Thymus (tissue), 11 donors: ENCODE measurements at regions not wholly inside any gene's neighbourhood (a gene's known extent, or its start where the extent isn't known, plus 50 kb on each side); places are given as distances from the start of the nearest gene placed in this dataset.
"Not testable (repeated sequence)": the region's sequence is repeated elsewhere in the genome, so short reads cannot be mapped to it uniquely, and the experiment has no call there.

ENCODE experiments used
- DNase-seq, 9 donors: peaks; one replicate each; pipeline ENCODE4 v3.0.0-alpha.2; 2013; ENCODE audit warnings: low spot score in 9 of 9, low read depth in 6 of 9, missing footprints in 1 of 9
- H3K27ac ChIP-seq, 2 donors: one replicate each; pipeline ENCODE4 v1.5.1; 2013; ENCODE audit warnings: control low read depth in 1 of 2, low read depth in 1 of 2, low read length in 1 of 2, mild to moderate bottlenecking in 1 of 2, moderate library complexity in 1 of 2
- H3K27me3 ChIP-seq, 2 donors: one replicate each; pipeline ENCODE4 v1.5.1; 2013; ENCODE audit warnings: low read length in 1 of 2; ENCODE audit not compliant: control insufficient read depth in 2 of 2, insufficient read depth in 1 of 2
- H3K36me3 ChIP-seq, 2 donors: one replicate each; pipeline ENCODE4 v1.5.1; 2013; ENCODE audit warnings: low read length in 1 of 2, mild to moderate bottlenecking in 1 of 2, moderate library complexity in 1 of 2; ENCODE audit not compliant: control insufficient read depth in 2 of 2, insufficient read depth in 2 of 2
- H3K4me1 ChIP-seq, 2 donors: one replicate each; pipeline ENCODE4 v1.5.1; 2013; ENCODE audit warnings: low read length in 2 of 2; ENCODE audit not compliant: control insufficient read depth in 2 of 2, insufficient read depth in 2 of 2
- H3K4me3 ChIP-seq, 2 donors: one replicate each; pipeline ENCODE4 v1.5.1; 2013; ENCODE audit warnings: low read length in 2 of 2, control low read depth in 1 of 2, mild to moderate bottlenecking in 1 of 2
- H3K9me3 ChIP-seq, 2 donors: one replicate each; pipeline ENCODE4 v1.5.1; 2013; ENCODE audit warnings: low read length in 1 of 2, mild to moderate bottlenecking in 1 of 2; ENCODE audit not compliant: control insufficient read depth in 2 of 2, insufficient read depth in 1 of 2
- WGBS: extraction: QIAGEN DNeasy Blood & Tissue Kit; methylation state at CpG from one replicate; pipeline ENCODE4 v1.1.7; 2013; 5-methylcytosine and 5-hydroxymethylcytosine counted together
- donor health status: healthy.

GRCh38 chr1:148403925-148404324, 79.2 kb downstream of the PPIAL4G start:
- H3K4me3 ChIP-seq, DNase-seq, H3K9me3 ChIP-seq, H3K4me1 ChIP-seq, H3K27ac ChIP-seq, H3K36me3 ChIP-seq, H3K27me3 ChIP-seq: not testable (repeated sequence)
- 95% methylated on average over 2 of the region's 2 CpGs for WGBS

DNA sequence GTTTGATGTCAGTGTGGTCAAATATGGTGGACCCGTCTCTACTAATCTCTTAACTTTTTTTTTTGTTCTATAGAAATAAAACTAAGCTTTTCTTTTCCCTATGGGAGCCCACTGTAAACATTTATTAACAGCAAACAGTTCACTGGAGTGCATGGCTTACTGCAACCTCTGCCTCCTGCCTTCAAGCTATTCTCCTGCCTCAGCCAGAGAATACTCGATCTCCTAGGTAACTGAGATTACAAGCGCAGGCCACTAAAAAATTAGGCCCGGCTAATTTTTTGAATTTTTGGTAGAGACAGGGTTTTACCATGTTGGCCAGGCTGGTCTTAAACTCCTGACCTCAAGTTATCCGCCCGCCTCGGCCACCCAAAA, 80.0 kb downstream of the PPIAL4G start:
- not testable (repeated sequence) for H3K27me3 ChIP-seq, DNase-seq, H3K4me1 ChIP-seq, H3K9me3 ChIP-seq, H3K27ac ChIP-seq, H3K36me3 ChIP-seq
- 72% methylated on average over 4 of the region's 7 CpGs for WGBS
- H3K4me3 ChIP-seq: peak overlapping the region; percentile 69 to 73

DNA sequence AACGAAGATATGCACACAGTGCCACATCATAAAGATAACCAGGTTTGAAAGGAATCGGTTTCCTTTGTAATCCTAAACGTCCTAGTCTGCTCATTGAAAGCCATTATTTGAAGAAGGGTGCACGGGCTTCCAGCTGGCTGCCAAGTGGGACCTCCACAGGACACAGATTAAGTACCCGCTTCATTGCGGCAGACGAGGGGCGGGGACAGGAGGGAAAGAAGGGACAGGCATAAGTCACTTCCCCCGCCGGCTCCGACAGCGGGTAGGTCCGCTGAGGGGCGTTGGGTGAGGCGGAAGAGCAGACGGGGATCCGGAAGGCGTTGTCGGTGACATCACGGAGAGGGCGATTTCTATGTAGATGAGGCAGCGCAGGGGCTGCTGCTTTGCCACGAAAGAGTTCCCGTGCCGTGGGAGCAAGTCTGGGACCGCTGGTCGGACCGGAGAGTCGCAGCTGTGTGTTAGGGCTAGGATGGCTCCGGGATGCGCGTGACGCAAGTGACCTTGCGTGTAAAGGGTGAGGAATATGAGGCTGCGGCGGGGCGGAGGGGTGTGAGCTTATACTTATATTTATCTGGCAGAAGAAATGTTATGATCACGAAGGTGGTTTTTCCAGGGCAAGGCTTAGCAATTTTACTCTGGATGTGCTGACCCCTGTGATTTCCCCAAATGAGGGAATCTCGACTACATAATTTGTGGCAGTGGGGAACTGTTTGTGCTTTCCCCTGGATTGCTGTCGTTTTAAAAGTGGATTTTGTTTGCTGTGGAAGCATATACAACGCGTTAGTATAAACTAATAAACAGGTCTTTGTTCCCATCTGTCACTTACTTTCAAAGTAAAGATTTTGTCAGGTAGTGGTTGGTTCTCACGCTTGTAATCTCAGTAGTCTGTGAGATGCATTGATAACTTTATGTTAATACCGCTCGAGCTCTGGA, 80.7 kb downstream of the PPIAL4G start:
- H3K27ac ChIP-seq: peak overlapping the region; percentile 82 to 86
- not testable (repeated sequence) for H3K9me3 ChIP-seq, H3K27me3 ChIP-seq, H3K36me3 ChIP-seq, H3K4me1 ChIP-seq
- 2% methylated on average over 45 of the region's 45 CpGs for WGBS
- peak; percentile 39 to 89 (median 64) for DNase-seq
- H3K4me3 ChIP-seq: peak overlapping the region; percentile 69 to 73

GRCh38 chr1:148397516-148397915, 85.6 kb downstream of the PPIAL4G start:
- H3K27me3 ChIP-seq, H3K4me1 ChIP-seq, H3K36me3 ChIP-seq, H3K9me3 ChIP-seq, H3K4me3 ChIP-seq: not testable (repeated sequence)
- WGBS: 30% methylated on average over 1 of the region's 1 CpG
- H3K27ac ChIP-seq: peak overlapping the region; percentile 60 to 78
- peak in 1 of 9 donors; percentile 44 for DNase-seq

DNA sequence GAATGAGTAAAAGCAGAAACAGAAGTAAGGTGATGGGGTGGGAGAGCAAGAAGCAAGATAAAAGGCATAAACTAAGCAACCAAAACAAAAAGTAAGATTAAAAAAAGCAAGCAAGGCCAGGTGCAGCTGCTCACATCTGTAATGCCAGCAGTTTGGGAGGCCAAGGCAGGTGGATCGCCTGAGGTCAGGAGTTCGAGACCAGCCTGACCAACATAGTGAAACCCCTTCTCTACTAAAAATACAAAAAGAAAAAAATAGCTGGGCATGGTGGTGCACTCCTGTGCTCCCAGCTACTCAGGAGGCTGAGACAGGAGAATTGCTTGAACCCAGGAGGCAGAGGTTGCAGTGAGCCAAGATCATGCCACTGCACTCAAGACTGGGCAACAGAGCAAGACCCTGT, 90.6 kb downstream of the PPIAL4G start:
- not testable (repeated sequence) for H3K9me3 ChIP-seq, H3K4me3 ChIP-seq, H3K27me3 ChIP-seq, H3K36me3 ChIP-seq, DNase-seq, H3K27ac ChIP-seq
- 95% methylated on average over 2 of the region's 2 CpGs for WGBS
- H3K4me1 ChIP-seq: peaks cover 0 to 13% of the 10 kb centered on the region in 2 donors

GRCh38 chr1:148391323-148391722, 91.8 kb downstream of the PPIAL4G start:
- not testable (repeated sequence) for H3K36me3 ChIP-seq, H3K9me3 ChIP-seq, H3K27ac ChIP-seq, H3K4me3 ChIP-seq, H3K27me3 ChIP-seq, DNase-seq
- 92% methylated on average over 4 of the region's 4 CpGs for WGBS
- H3K4me1 ChIP-seq: peaks cover 0 to 13% of the 10 kb centered on the region in 2 donors

DNA sequence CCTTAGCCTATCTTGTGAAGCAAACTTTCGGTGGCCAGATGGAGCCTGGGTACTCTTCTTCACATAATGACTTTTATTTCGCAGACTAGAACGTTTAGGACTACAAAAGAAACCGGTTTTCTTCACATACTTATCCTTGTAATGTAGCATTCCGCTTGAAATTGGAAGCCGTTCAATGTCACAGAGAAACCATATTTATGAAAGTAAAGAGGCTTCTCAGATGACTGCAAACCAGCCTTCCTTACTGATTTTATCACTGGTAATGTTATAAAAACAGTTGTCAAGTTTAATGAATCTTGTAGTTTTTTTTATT, 94.1 kb downstream of the PPIAL4G start:
- peak overlapping the region; percentile 57 for H3K4me3 ChIP-seq
- 35% methylated on average over 6 of the region's 6 CpGs for WGBS
- no peak for DNase-seq

GRCh38 chr1:148388260-148389026, 94.7 kb downstream of the PPIAL4G start:
- peaks cover 0 to 13% of the 10 kb centered on the region in 2 donors for H3K4me1 ChIP-seq
- H3K27ac ChIP-seq: peak overlapping the region; percentile 92 to 98
- 20% methylated on average over 40 of the region's 40 CpGs for whole genome bisulfite sequencing
- H3K36me3 ChIP-seq: no peaks in the 10 kb centered on the region
- peak overlapping the region; percentile 57 for H3K4me3 ChIP-seq
- DNase-seq: peak; percentile 62 to 93 (median 83)
- no peaks in the 10 kb centered on the region for H3K27me3 ChIP-seq
- H3K9me3 ChIP-seq: no peaks in the 10 kb centered on the region

More for the DNA sequence above, 94.1 kb downstream of the PPIAL4G start:
- no peaks in the 10 kb centered on the region for H3K36me3 ChIP-seq
- H3K9me3 ChIP-seq: no peaks in the 10 kb centered on the region
- H3K27me3 ChIP-seq: no peaks in the 10 kb centered on the region
- peak overlapping the region; percentile 92 to 98 for H3K27ac ChIP-seq
- peaks cover 0 to 13% of the 10 kb centered on the region in 2 donors for H3K4me1 ChIP-seq

DNA sequence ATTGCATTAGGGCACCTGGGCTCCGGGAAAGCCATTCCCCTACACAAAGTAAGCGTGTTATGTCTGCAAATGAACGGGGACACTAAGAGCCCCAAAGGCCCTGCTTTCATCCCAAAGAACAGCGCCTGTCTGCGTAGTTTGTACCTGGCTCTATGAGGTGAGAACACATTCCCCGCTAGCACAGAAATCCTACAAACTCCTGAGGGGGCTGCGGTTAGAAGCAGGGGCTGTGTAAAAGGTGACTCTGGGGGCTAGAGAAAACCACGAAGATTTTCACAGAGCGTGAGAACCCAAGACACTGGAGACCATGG, 95.2 kb downstream of the PPIAL4G start:
- not testable (repeated sequence) for H3K36me3 ChIP-seq
- H3K4me3 ChIP-seq: peak overlapping the region; percentile 1 to 57

More for the DNA sequence above, 95.2 kb downstream of the PPIAL4G start:
- H3K27me3 ChIP-seq, H3K9me3 ChIP-seq: not testable (repeated sequence)
- peak in 1 of 9 donors; percentile 39 for DNase-seq
- Histone ChIP-seq H3K27ac (peak overlapping the region; percentile 73 to 92), H3K4me1 (peaks cover 0 to 13% of the 10 kb centered on the region in 2 donors)
- WGBS: 84% methylated on average over 9 of the region's 9 CpGs
